A549 (cell line): ENCODE measurements at regions not wholly inside any gene's neighbourhood (a gene's known extent, or its start where the extent isn't known, plus 50 kb on each side); places are given as distances from the start of the nearest gene placed in this dataset.

Experiments used
- ATAC-seq, 2 experiments: fragments of 200-7000 bp in 1 of 2; fragments of >200 bp in 1 of 2; cut with Nextera tagmentation in 1 of 2; cut with Tn5 transposase in 1 of 2; 3 replicates each; pipeline versions ENCODE4 v1.8.0 to v1.9.1; 2018 to 2020; ENCODE audit warnings: mild to moderate bottlenecking in 1 of 2, moderate library complexity in 1 of 2
- CTCF ChIA-PET: fragments of 300-600 bp; sonication (Branson Sonifier 250); formaldehyde crosslinking; extraction: SDS; loops from one replicate; lab custom pipeline; 2021; ENCODE audit warnings: antibody characterized with exemption, inconsistent platforms; lab: Yijun Ruan, JAX
- POLR2A ChIA-PET: fragments of 350-600 bp; formaldehyde crosslinking; extraction: SDS; loops from one replicate; lab custom pipeline; 2021; ENCODE audit warnings: antibody characterized with exemption, inconsistent platforms; lab: Yijun Ruan, JAX
- DNase-seq, 2 experiments: peaks; one replicate each; pipeline versions ENCODE4 v3.0.0 to v3.0.0-alpha.2; 2011 to 2016; ENCODE audit warnings: low read depth in 1 of 2, low spot score in 1 of 2
- FAIRE-seq: peaks from 2 replicates; lab custom pipeline; 2011; peaks lifted over from hg19 to GRCh38; lab: Jason Lieb, UNC
- H3K27ac ChIP-seq, 2 experiments: fragments of >200 bp; sonication (Bioruptor Twin); formaldehyde crosslinking; 3 replicates each; pipeline ENCODE4 v1.5.1; 2016 to 2017
- H3K4me1 ChIP-seq: fragments of >200 bp; sonication (Bioruptor Twin); formaldehyde crosslinking; 3 replicates; pipeline ENCODE4 v1.6.1; 2016
- H3K4me2 ChIP-seq: fragments of >200 bp; sonication (Bioruptor Twin); formaldehyde crosslinking; 3 replicates; pipeline ENCODE4 v1.6.1; 2016
- H3K4me3 ChIP-seq: fragments of >200 bp; sonication (Bioruptor Twin); formaldehyde crosslinking; 3 replicates; pipeline ENCODE4 v1.5.1; 2016
- H3K9me3 ChIP-seq: fragments of >200 bp; sonication (Bioruptor Twin); formaldehyde crosslinking; 3 replicates; pipeline ENCODE4 v1.6.1; 2016
- BHLHE40 ChIP-seq: IDR thresholded peaks from 2 replicates; pipeline ENCODE4 v1.6.1; 2012; ENCODE audit warnings: low read depth, low read length, inconsistent platforms
- CBX8 ChIP-seq: fragments of 200-600 bp; sonication (generic); IDR thresholded peaks from 2 replicates; pipeline ENCODE4 v1.6.1; 2016
- EHMT2 ChIP-seq: fragments of 200-600 bp; sonication (generic); IDR thresholded peaks from 2 replicates; pipeline ENCODE4 v1.6.1; 2016; ENCODE audit warnings: antibody characterized with exemption, low read depth, mild to moderate bottlenecking, moderate library complexity
- EP300 ChIP-seq, 2 experiments: fragments of >200 bp; sonication (Bioruptor Twin); formaldehyde crosslinking; IDR thresholded peaks; 2 replicates in 1 of 2; 3 replicates in 1 of 2; pipeline ENCODE4 v1.6.1; 2016 to 2017
- FOSL2 ChIP-seq, 2 experiments: fragments of 450-650 bp in 1 of 2; fragments of >200 bp in 1 of 2; sonication (Bioruptor Twin) in 1 of 2; formaldehyde crosslinking; IDR thresholded peaks; 2 replicates each; pipeline versions ENCODE4 v1.5.0 to v1.6.1; 2016 to 2020; ENCODE audit warnings: mild to moderate bottlenecking in 1 of 2, moderate library complexity in 1 of 2
- FOXS1 ChIP-seq: fragments of 250-450 bp; sonication (Bioruptor Pico); IDR thresholded peaks from 2 replicates; pipeline ENCODE4 v1.5.0; 2020; ENCODE audit warnings: mild to moderate bottlenecking, moderate library complexity
- GATA3 ChIP-seq: IDR thresholded peaks from 2 replicates; pipeline ENCODE4 v1.6.1; 2012; ENCODE audit warnings: borderline replicate concordance
- HEYL ChIP-seq: fragments of 250-450 bp; sonication (Bioruptor Pico); IDR thresholded peaks from 2 replicates; pipeline ENCODE4 v1.8.0; 2021; ENCODE audit warnings: mild to moderate bottlenecking, moderate library complexity
- HOXA7 ChIP-seq: fragments of 250-450 bp; sonication (Bioruptor Pico); IDR thresholded peaks from 2 replicates; pipeline ENCODE4 v1.5.0; 2020; ENCODE audit warnings: mild to moderate bottlenecking, moderate library complexity
- HOXB5 ChIP-seq: fragments of 250-450 bp; sonication (Bioruptor Pico); IDR thresholded peaks from 2 replicates; pipeline ENCODE4 v1.5.0; 2020; ENCODE audit warnings: mild to moderate bottlenecking, moderate library complexity
- MAZ ChIP-seq: fragments of 150-350 bp; IDR thresholded peaks from 2 replicates; pipeline ENCODE4 v1.6.1; 2014; ENCODE audit warnings: antibody characterized with exemption, low read depth, low read length, borderline replicate concordance
- MYC ChIP-seq: IDR thresholded peaks from 2 replicates; pipeline ENCODE4 v1.6.1; 2012; ENCODE audit warnings: mild to moderate bottlenecking, inconsistent platforms, low read length, improper control_type of control experiment, borderline replicate concordance
- NFE2L2 ChIP-seq: fragments of 150-350 bp; conservative IDR thresholded peaks from 2 replicates; pipeline ENCODE4 v1.6.1; 2014; ENCODE audit warnings: low read length
- PHF8 ChIP-seq: fragments of 200-600 bp; sonication (generic); IDR thresholded peaks from 2 replicates; pipeline ENCODE4 v1.6.1; 2016; ENCODE audit warnings: low read depth, mild to moderate bottlenecking, antibody characterized with exemption, moderate library complexity, borderline replicate concordance
- POLR2A ChIP-seq: IDR thresholded peaks from 2 replicates; pipeline ENCODE4 v1.6.1; 2012; ENCODE audit warnings: mild to moderate bottlenecking, low read length
- RAD21 ChIP-seq, 2 experiments: fragments of >200 bp in 1 of 2; sonication (Bioruptor Twin) in 1 of 2; formaldehyde crosslinking in 1 of 2; IDR thresholded peaks in 1 of 2; conservative IDR thresholded peaks in 1 of 2; 2 replicates in 1 of 2; 3 replicates in 1 of 2; pipeline ENCODE4 v1.6.1; 2012 to 2018; ENCODE audit warnings: inconsistent platforms in 1 of 2
- RARB ChIP-seq: fragments of 250-450 bp; sonication (Bioruptor Pico); IDR thresholded peaks from 2 replicates; pipeline ENCODE4 v1.8.0; 2021; ENCODE audit warnings: mild to moderate bottlenecking, moderate library complexity
- RCOR1 ChIP-seq: fragments of 150-350 bp; IDR thresholded peaks from 2 replicates; pipeline ENCODE4 v1.6.1; 2014; ENCODE audit warnings: antibody characterized with exemption, low read length, low read depth
- RNF2 ChIP-seq: fragments of 200-600 bp; sonication (generic); IDR thresholded peaks from 2 replicates; pipeline ENCODE4 v1.6.1; 2016; ENCODE audit warnings: low read depth, mild to moderate bottlenecking, antibody characterized with exemption, moderate library complexity, borderline replicate concordance
- ZFP36 ChIP-seq: fragments of 450-650 bp; IDR thresholded peaks from 2 replicates; pipeline ENCODE4 v1.6.1; 2014; ENCODE audit warnings: borderline replicate concordance; ENCODE audit not compliant: partially characterized antibody
- WGBS: methylation state at CpG from one replicate; pipeline ENCODE4 v1.1.6; 2017; ENCODE audit errors: missing lambda C conversion rate; 5-methylcytosine and 5-hydroxymethylcytosine counted together
- TF ChIP-seq, protein P1 (sequence below): fragments of 150-350 bp; IDR thresholded peaks from 2 replicates; pipeline ENCODE4 v1.6.1; 2014; ENCODE audit warnings: low read depth, mild to moderate bottlenecking, low read length
- TF ChIP-seq, protein P2 (sequence below): fragments of >200 bp; sonication (Bioruptor Twin); formaldehyde crosslinking; IDR thresholded peaks from 2 replicates; pipeline ENCODE4 v1.6.1; 2016
- TF ChIP-seq, protein P3 (sequence below): IDR thresholded peaks from 2 replicates; pipeline ENCODE4 v1.6.1; 2012
- TF ChIP-seq, protein P4 (sequence below): fragments of 250-450 bp; sonication (Bioruptor Pico); IDR thresholded peaks from 2 replicates; pipeline ENCODE4 v1.5.0; 2020; ENCODE audit warnings: low read depth, mild to moderate bottlenecking, moderate library complexity
- TF ChIP-seq, protein P5 (sequence below): fragments of >200 bp; sonication (Bioruptor Twin); formaldehyde crosslinking; IDR thresholded peaks from 3 replicates; pipeline ENCODE4 v1.6.1; 2016
- TF ChIP-seq, protein P6 (sequence below): fragments of 450-650 bp; IDR thresholded peaks from 2 replicates; pipeline ENCODE4 v1.6.1; 2014; ENCODE audit warnings: antibody characterized with exemption
- TF ChIP-seq, protein P7 (sequence below): fragments of 200-600 bp; sonication (generic); IDR thresholded peaks from 2 replicates; pipeline ENCODE4 v1.6.1; 2016; ENCODE audit warnings: antibody characterized with exemption, mild to moderate bottlenecking, moderate library complexity

DNA sequence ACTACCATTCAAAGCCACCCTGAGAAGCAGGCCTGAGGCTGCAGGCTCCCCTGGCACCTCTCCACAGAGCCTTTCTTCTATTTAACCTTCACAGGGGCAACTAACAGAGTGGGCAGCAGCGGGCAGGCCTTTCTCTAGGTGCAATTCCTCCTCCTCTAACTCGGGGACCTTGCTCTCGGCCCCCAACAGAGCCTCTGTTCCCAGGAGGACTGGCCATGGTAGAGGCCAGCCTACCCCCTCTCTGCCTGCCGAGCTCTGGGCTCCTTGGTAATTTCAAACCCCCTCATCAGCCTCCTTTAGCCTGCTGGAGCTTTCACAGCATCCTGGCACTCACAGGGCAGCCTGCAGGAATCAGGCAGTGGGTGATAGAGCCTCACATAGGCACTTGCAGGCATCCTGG lies 920.8 kb upstream of the ZNF722 start:
- Histone ChIP-seq H3K4me3 (no peak overlapping the region), H3K9me3 (peaks cover 14% of the 10 kb centered on the region), H3K4me2 (no peak overlapping the region), H3K27ac (no peak overlapping the region), H3K4me1 (no peaks in the 10 kb centered on the region)
- ChIA-PET CTCF (no interaction called here), POLR2A (no interaction called here)
- TF ChIP-seq, protein P1, sequence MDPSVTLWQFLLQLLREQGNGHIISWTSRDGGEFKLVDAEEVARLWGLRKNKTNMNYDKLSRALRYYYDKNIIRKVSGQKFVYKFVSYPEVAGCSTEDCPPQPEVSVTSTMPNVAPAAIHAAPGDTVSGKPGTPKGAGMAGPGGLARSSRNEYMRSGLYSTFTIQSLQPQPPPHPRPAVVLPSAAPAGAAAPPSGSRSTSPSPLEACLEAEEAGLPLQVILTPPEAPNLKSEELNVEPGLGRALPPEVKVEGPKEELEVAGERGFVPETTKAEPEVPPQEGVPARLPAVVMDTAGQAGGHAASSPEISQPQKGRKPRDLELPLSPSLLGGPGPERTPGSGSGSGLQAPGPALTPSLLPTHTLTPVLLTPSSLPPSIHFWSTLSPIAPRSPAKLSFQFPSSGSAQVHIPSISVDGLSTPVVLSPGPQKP = no peak
- TF ChIP-seq, protein P2, sequence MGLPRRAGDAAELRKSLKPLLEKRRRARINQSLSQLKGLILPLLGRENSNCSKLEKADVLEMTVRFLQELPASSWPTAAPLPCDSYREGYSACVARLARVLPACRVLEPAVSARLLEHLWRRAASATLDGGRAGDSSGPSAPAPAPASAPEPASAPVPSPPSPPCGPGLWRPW = no peak
- TF ChIP-seq MAZ (no peak), NFE2L2 (no peak), EP300 (IDR thresholded peaks at IDR 0.05) (no peak), ZFP36 (no peak), GATA3 (no peak), RCOR1 (no peak), BHLHE40 (no peak), RARB (no peak), POLR2A (no peak), RAD21 (conservative IDR thresholded peaks at IDR 0.05 in 1 of 2, IDR thresholded peaks at IDR 0.05 in 1 of 2) (no peak), FOSL2 (IDR thresholded peaks at IDR 0.05) (no peak), FOSL2 (CRISPR knock-in tag; IDR thresholded peaks at IDR 0.05) (no peak)
- TF ChIP-seq, protein P3, sequence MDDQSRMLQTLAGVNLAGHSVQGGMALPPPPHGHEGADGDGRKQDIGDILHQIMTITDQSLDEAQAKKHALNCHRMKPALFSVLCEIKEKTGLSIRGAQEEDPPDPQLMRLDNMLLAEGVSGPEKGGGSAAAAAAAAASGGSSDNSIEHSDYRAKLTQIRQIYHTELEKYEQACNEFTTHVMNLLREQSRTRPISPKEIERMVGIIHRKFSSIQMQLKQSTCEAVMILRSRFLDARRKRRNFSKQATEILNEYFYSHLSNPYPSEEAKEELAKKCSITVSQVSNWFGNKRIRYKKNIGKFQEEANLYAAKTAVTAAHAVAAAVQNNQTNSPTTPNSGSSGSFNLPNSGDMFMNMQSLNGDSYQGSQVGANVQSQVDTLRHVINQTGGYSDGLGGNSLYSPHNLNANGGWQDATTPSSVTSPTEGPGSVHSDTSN = no peak
- TF ChIP-seq, protein P4, sequence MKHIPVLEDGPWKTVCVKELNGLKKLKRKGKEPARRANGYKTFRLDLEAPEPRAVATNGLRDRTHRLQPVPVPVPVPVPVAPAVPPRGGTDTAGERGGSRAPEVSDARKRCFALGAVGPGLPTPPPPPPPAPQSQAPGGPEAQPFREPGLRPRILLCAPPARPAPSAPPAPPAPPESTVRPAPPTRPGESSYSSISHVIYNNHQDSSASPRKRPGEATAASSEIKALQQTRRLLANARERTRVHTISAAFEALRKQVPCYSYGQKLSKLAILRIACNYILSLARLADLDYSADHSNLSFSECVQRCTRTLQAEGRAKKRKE (CRISPR knock-in tag) = no peak
- TF ChIP-seq, protein P5, sequence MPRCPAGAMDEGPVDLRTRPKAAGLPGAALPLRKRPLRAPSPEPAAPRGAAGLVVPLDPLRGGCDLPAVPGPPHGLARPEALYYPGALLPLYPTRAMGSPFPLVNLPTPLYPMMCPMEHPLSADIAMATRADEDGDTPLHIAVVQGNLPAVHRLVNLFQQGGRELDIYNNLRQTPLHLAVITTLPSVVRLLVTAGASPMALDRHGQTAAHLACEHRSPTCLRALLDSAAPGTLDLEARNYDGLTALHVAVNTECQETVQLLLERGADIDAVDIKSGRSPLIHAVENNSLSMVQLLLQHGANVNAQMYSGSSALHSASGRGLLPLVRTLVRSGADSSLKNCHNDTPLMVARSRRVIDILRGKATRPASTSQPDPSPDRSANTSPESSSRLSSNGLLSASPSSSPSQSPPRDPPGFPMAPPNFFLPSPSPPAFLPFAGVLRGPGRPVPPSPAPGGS = no peak
- TF ChIP-seq, protein P6, sequence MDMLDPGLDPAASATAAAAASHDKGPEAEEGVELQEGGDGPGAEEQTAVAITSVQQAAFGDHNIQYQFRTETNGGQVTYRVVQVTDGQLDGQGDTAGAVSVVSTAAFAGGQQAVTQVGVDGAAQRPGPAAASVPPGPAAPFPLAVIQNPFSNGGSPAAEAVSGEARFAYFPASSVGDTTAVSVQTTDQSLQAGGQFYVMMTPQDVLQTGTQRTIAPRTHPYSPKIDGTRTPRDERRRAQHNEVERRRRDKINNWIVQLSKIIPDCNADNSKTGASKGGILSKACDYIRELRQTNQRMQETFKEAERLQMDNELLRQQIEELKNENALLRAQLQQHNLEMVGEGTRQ = no peak
- FAIRE-seq (no peak), DNase-seq (no peak), ATAC-seq (no peak)
- WGBS = 3% methylated on average over 4 of the region's 4 CpGs

DNA sequence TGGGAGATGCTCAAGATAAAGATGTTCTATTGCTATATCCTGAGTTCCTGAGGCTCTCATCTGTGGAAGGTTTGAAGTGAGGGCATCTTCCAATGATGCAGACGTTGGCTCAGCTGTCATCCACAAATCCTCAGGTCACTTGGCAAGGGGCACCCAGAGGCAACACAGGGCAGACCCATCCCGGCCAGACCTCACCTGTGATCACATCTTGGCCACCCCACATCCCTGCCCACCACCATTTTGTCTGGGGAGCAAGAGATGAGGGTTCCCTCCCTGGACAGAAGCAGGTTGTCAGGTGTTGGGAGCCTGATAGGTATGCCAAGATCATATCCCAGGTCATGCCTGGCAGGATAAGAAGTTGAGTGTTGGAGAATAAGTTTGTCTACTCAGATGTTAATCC lies 918.2 kb upstream of the ZNF722 start:
- H3K9me3 ChIP-seq = peaks cover 20% of the 10 kb centered on the region
- 0% methylated on average over 1 of the region's 2 CpGs for WGBS
- ChIA-PET CTCF (no interaction called here), POLR2A (no interaction called here)
- TF ChIP-seq HOXB5 = no peak
- H3K4me2 ChIP-seq = no peak overlapping the region
- no peak overlapping the region for H3K4me3 ChIP-seq
- H3K4me1 ChIP-seq = no peaks in the 10 kb centered on the region
- ATAC-seq (no peak), FAIRE-seq (no peak), DNase-seq (no peak)
- H3K27ac ChIP-seq = no peak overlapping the region

DNA sequence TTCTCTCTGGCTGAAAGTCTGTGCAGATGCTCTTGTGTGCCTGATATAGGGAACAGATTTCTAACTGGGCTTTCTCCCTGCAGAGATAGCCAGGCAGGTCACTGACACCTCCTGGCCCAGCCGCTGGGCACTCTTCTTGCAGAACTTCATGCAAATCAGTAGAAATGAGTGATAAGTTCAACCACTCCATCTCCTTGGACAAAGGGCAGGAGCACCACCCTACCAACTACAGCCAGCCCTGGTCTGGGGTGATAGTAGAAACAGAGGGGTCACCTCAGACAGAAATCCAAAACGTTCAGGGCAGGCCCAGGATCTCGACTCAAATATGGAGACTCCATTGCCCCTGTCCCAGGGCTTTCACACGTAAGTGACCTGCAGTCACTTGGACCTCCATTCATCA lies 917.8 kb upstream of the ZNF722 start:
- no peaks in the 10 kb centered on the region for H3K4me1 ChIP-seq
- ATAC-seq (no peak), DNase-seq (no peak), FAIRE-seq (no peak)
- POLR2A ChIA-PET = no interaction called here
- no peak overlapping the region for H3K4me3 ChIP-seq
- H3K9me3 ChIP-seq = peaks cover 21% of the 10 kb centered on the region
- H3K27ac ChIP-seq = no peak overlapping the region
- CTCF ChIA-PET = no interaction called here
- WGBS = 2% methylated on average over 4 of the region's 4 CpGs
- H3K4me2 ChIP-seq = no peak overlapping the region
- TF ChIP-seq CBX8 = no peak
- TF ChIP-seq EHMT2 = no peak
- TF ChIP-seq RNF2 = no peak
- no peak for TF ChIP-seq PHF8
- no peak for TF ChIP-seq FOXS1 (CRISPR knock-in tag)
- TF ChIP-seq HEYL (CRISPR knock-in tag) = no peak
- TF ChIP-seq MYC = no peak
- TF ChIP-seq, protein P7, sequence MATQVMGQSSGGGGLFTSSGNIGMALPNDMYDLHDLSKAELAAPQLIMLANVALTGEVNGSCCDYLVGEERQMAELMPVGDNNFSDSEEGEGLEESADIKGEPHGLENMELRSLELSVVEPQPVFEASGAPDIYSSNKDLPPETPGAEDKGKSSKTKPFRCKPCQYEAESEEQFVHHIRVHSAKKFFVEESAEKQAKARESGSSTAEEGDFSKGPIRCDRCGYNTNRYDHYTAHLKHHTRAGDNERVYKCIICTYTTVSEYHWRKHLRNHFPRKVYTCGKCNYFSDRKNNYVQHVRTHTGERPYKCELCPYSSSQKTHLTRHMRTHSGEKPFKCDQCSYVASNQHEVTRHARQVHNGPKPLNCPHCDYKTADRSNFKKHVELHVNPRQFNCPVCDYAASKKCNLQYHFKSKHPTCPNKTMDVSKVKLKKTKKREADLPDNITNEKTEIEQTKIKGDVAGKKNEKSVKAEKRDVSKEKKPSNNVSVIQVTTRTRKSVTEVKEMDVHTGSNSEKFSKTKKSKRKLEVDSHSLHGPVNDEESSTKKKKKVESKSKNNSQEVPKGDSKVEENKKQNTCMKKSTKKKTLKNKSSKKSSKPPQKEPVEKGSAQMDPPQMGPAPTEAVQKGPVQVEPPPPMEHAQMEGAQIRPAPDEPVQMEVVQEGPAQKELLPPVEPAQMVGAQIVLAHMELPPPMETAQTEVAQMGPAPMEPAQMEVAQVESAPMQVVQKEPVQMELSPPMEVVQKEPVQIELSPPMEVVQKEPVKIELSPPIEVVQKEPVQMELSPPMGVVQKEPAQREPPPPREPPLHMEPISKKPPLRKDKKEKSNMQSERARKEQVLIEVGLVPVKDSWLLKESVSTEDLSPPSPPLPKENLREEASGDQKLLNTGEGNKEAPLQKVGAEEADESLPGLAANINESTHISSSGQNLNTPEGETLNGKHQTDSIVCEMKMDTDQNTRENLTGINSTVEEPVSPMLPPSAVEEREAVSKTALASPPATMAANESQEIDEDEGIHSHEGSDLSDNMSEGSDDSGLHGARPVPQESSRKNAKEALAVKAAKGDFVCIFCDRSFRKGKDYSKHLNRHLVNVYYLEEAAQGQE = no peak
- TF ChIP-seq HOXA7 = no peak
